ENCODE measurements at regions not wholly inside any gene's neighbourhood (a gene's known extent, or its start where the extent isn't known, plus 50 kb on each side); places are given as distances from the start of the nearest gene placed in this dataset.

- TF ChIP-seq CTCF (IDR thresholded peaks at IDR 0.05 in 8 of 11, conservative IDR thresholded peaks at IDR 0.05 in 3 of 11) (no peak), POLR2A (IDR thresholded peaks at IDR 0.05) (no peak), POLR2AphosphoS5 (IDR thresholded peaks at IDR 0.05) (no peak)
Measured at GRCh38 chr1:222275729-222276465, 272.0 kb downstream of the HHIPL2 start.
